Transverse colon (tissue), 4 donors: ENCODE measurements at regions not wholly inside any gene's neighbourhood (a gene's known extent, or its start where the extent isn't known, plus 50 kb on each side); places are given as distances from the start of the nearest gene placed in this dataset.
"Not testable (repeated sequence)": the region's sequence is repeated elsewhere in the genome, so short reads cannot be mapped to it uniquely, and the experiment has no call there.

Experiments used
- DNase-seq: peaks from one replicate; pipeline ENCODE4 v3.0.0-alpha.2; 2019
- H3K27ac ChIP-seq, 4 donors: fragments of 200-600 bp; sonication (generic); 2 replicates each; pipeline ENCODE4 v1.5.1; 2016 to 2018; ENCODE audit warnings: inconsistent platforms in 4 of 4
- H3K27me3 ChIP-seq: fragments of 200-600 bp; sonication (generic); 2 replicates; pipeline ENCODE4 v1.5.1; 2017; ENCODE audit warnings: inconsistent platforms
- H3K36me3 ChIP-seq, 4 donors: fragments of 200-600 bp; sonication (generic); 2 replicates each; pipeline ENCODE4 v1.5.1; 2017 to 2019; ENCODE audit warnings: inconsistent platforms in 4 of 4
- H3K4me1 ChIP-seq, 4 donors: fragments of 200-600 bp; sonication (generic); 2 replicates each; pipeline ENCODE4 v1.5.1; 2017 to 2020; ENCODE audit warnings: inconsistent platforms in 4 of 4
- H3K4me3 ChIP-seq, 4 donors: fragments of 200-600 bp; sonication (generic); 1 replicate in 1 of 4; 2 replicates in 3 of 4; pipeline versions ENCODE4 v1.5.1 to v1.6.1; 2017 to 2019; ENCODE audit warnings: inconsistent platforms in 4 of 4
- H3K9me3 ChIP-seq, 2 donors: fragments of 200-600 bp; sonication (generic); 2 replicates each; pipeline ENCODE4 v1.5.1; 2017 to 2019; ENCODE audit warnings: inconsistent platforms in 2 of 2
- EP300 ChIP-seq: sonication (generic); formaldehyde crosslinking; IDR thresholded peaks from one replicate; pipeline ENCODE4 v1.6.1; 2017; ENCODE audit warnings: antibody characterized with exemption, low read depth
- POLR2A ChIP-seq: fragments of 450-650 bp; IDR thresholded peaks from one replicate; pipeline ENCODE4 v1.6.1; 2016; ENCODE audit warnings: antibody characterized with exemption, mild to moderate bottlenecking, moderate library complexity
- POLR2AphosphoS5 ChIP-seq, 3 donors: sonication (generic); formaldehyde crosslinking; IDR thresholded peaks; one replicate each; pipeline ENCODE4 v1.6.1; 2016; ENCODE audit warnings: antibody characterized with exemption in 3 of 3
- WGBS, 2 donors: methylation state at CpG; one replicate each; pipeline ENCODE4 v1.1.5; 2018; ENCODE audit warnings: low coverage in 1 of 2; 5-methylcytosine and 5-hydroxymethylcytosine counted together
- in situ Hi-C, 4 donors: fragments of 200-750 bp; cut with MboI; loops; one replicate each; pipeline versions ENCODE4 v1.15.0 to v1.15.1; 2017; ENCODE audit warnings: low sequenced_read_pairs in 3 of 4, low pct_ligation_motif_present in 1 of 4, low pct_unique_long_range_greater_than_20kb in 1 of 4
- intact Hi-C: fragments of 100-400 bp; cut with DNase I; formaldehyde crosslinking; loops from one replicate; pipeline ENCODE4 v1.15.1; 2023; ENCODE audit warnings: low total_unique reads
- TF ChIP-seq, protein P1 (sequence below), 5 experiments: fragments of 200-600 bp in 3 of 5; fragments of 450-650 bp in 2 of 5; sonication (generic) in 3 of 5; IDR thresholded peaks; 1 replicate in 2 of 5; 2 replicates in 3 of 5; pipeline ENCODE4 v1.5.1; 2016 to 2017; ENCODE audit warnings: antibody characterized with exemption in 5 of 5, inconsistent platforms in 3 of 5, mild to moderate bottlenecking in 2 of 5, moderate library complexity in 1 of 5

- no peaks in the 10 kb centered on the region for H3K9me3 ChIP-seq
- in situ Hi-C loops, result loop anchor here in 1 of 4 donors (10.0 kb wide), 1 partner anchor 362 kb away; no protein-coding TSS in a partner anchor
- no peak overlapping the region for H3K4me3 ChIP-seq
- no peaks in the 10 kb centered on the region for H3K27me3 ChIP-seq
- peaks cover 0 to 11% (median 2%) of the 10 kb centered on the region in 4 donors for H3K36me3 ChIP-seq
- intact Hi-C loops, result no loop called here
- no peak overlapping the region for H3K27ac ChIP-seq
- H3K4me1 ChIP-seq, result no peaks in the 10 kb centered on the region
- TF ChIP-seq, protein P1, sequence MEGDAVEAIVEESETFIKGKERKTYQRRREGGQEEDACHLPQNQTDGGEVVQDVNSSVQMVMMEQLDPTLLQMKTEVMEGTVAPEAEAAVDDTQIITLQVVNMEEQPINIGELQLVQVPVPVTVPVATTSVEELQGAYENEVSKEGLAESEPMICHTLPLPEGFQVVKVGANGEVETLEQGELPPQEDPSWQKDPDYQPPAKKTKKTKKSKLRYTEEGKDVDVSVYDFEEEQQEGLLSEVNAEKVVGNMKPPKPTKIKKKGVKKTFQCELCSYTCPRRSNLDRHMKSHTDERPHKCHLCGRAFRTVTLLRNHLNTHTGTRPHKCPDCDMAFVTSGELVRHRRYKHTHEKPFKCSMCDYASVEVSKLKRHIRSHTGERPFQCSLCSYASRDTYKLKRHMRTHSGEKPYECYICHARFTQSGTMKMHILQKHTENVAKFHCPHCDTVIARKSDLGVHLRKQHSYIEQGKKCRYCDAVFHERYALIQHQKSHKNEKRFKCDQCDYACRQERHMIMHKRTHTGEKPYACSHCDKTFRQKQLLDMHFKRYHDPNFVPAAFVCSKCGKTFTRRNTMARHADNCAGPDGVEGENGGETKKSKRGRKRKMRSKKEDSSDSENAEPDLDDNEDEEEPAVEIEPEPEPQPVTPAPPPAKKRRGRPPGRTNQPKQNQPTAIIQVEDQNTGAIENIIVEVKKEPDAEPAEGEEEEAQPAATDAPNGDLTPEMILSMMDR (IDR thresholded peaks at IDR 0.05), result no peak
- no peak for TF ChIP-seq EP300
- no peak for TF ChIP-seq POLR2AphosphoS5 (IDR thresholded peaks at IDR 0.05)
- no peak for TF ChIP-seq POLR2A
- no peak for DNase-seq
- WGBS, 2 donors, result 87 to 93% methylated on average over 8 of the region's 8 CpGs
Measured at GRCh38 chr6:144467172-144467762, 182.1 kb downstream of the UTRN start.

GRCh38 chr6:144467921-144468320 is 182.8 kb downstream of the UTRN start:
- no peaks in the 10 kb centered on the region for H3K4me1 ChIP-seq
- 97 to 98% methylated on average over 2 of the region's 2 CpGs for WGBS, 2 donors
- H3K9me3 ChIP-seq, result no peaks in the 10 kb centered on the region
- H3K4me3 ChIP-seq, result no peak overlapping the region
- DNase-seq, result no peak
- in situ Hi-C loops, result loop anchor here in 1 of 4 donors (10.0 kb wide), 1 partner anchor 363 kb away; no protein-coding TSS in a partner anchor
- H3K36me3 ChIP-seq, result peaks cover 0 to 6% (median 0%) of the 10 kb centered on the region in 4 donors
- no peaks in the 10 kb centered on the region for H3K27me3 ChIP-seq
- no peak overlapping the region for H3K27ac ChIP-seq
- no peak for TF ChIP-seq POLR2A
- no peak for TF ChIP-seq EP300
- no peak for TF ChIP-seq POLR2AphosphoS5 (IDR thresholded peaks at IDR 0.05)
- TF ChIP-seq, protein P1 (IDR thresholded peaks at IDR 0.05), result no peak
- intact Hi-C loops, result no loop called here

DNA sequence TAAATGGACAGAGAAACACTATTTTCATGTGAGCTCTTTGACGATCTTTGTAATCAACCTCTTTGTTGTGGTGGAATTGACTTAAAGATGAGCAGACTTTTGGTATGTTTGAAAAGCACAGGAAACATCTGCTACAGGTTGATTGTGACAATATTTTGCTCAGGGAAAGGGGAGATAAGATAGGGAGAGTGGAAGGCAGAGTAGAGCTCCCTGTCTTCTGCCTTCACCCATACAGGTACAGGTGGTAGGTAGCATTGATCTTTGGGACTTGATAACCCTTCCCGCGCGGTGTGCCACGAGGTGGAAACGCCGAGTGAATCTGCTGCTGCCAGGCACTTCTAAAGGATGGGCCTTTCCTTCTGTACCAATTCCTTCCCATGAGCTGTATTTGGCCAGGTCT is 183.6 kb downstream of the UTRN start:
- Histone ChIP-seq H3K4me3 (no peak overlapping the region), H3K27ac (no peak overlapping the region), H3K36me3 (no peaks in the 10 kb centered on the region), H3K27me3 (no peaks in the 10 kb centered on the region), H3K4me1 (no peaks in the 10 kb centered on the region), H3K9me3 (no peaks in the 10 kb centered on the region)
- 69 to 98% methylated on average over 1 to 7 of the region's 7 CpGs for WGBS, 2 donors
- no peak for TF ChIP-seq POLR2A
- TF ChIP-seq, protein P1 (IDR thresholded peaks at IDR 0.05), result no peak
- no peak for TF ChIP-seq POLR2AphosphoS5 (IDR thresholded peaks at IDR 0.05)
- TF ChIP-seq EP300, result no peak
- in situ Hi-C loops (loop anchor here in 1 of 4 donors (10.0 kb wide), 1 partner anchor 364 kb away; no protein-coding TSS in a partner anchor), intact Hi-C loops (no loop called here)
- no peak for DNase-seq

DNA sequence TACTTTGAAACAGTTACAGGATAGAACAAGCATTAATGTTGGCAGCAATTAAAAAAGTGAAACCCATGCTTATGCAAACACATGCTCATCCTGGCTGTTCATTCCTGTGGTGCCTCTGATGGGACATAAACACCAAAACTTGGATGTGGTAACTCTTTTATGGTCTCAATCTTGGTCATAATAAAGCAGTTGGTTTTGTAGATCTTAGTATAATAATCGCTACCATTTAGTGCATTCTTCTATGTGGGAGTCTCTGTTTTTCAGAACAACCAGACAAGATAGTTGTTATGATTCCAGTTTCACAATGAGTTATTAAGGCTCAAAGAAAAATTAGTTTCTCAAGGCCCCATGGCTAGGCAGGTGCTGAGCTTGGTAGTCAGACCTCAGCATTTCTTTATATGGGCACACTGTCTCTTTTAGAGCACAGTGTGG is 184.0 kb downstream of the UTRN start:
- Histone ChIP-seq H3K4me3 (no peak overlapping the region), H3K9me3 (no peaks in the 10 kb centered on the region), H3K4me1 (no peaks in the 10 kb centered on the region), H3K27me3 (no peaks in the 10 kb centered on the region), H3K27ac (no peak overlapping the region), H3K36me3 (no peaks in the 10 kb centered on the region)
- intact Hi-C loops, result no loop called here
- DNase-seq, result no peak
- TF ChIP-seq EP300 (no peak), POLR2A (no peak), POLR2AphosphoS5 (IDR thresholded peaks at IDR 0.05) (no peak)
- TF ChIP-seq, protein P1 (IDR thresholded peaks at IDR 0.05), result no peak
- in situ Hi-C loops, result loop anchor here in 1 of 4 donors (10.0 kb wide), 1 partner anchor 364 kb away; no protein-coding TSS in a partner anchor
- WGBS, 2 donors, result 71 to 87% methylated on average over 1 of the region's 1 CpG

- H3K4me3 ChIP-seq, intact Hi-C loops, H3K27me3 ChIP-seq, H3K9me3 ChIP-seq, H3K27ac ChIP-seq, in situ Hi-C loops, H3K4me1 ChIP-seq, DNase-seq, H3K36me3 ChIP-seq: not testable (repeated sequence)
- 97% methylated on average over 27 of the region's 27 CpGs; no CpG with 5 or more reads in 1 of the 2 donors for whole genome bisulfite sequencing, 2 donors
Measured at GRCh38 chr6:144470201-144470600, 185.1 kb downstream of the UTRN start.
